Colonic mucosa (tissue), 4 donors: ENCODE measurements at regions not wholly inside any gene's neighbourhood (a gene's known extent, or its start where the extent isn't known, plus 50 kb on each side); places are given as distances from the start of the nearest gene placed in this dataset.

Source experiments
- DNase-seq: peaks from one replicate; pipeline ENCODE4 v3.0.0-alpha.2; 2020
- H3K27ac ChIP-seq: fragments of 200-600 bp; one replicate; pipeline ENCODE4 v1.8.0; 2021
- H3K27me3 ChIP-seq: fragments of 200-600 bp; one replicate; pipeline ENCODE4 v1.8.0; 2021
- H3K36me3 ChIP-seq: fragments of 200-600 bp; one replicate; pipeline ENCODE4 v1.8.0; 2021
- H3K4me1 ChIP-seq: fragments of 200-600 bp; one replicate; pipeline ENCODE4 v1.8.0; 2021; ENCODE audit warnings: mild to moderate bottlenecking
- H3K4me3 ChIP-seq: fragments of 200-600 bp; one replicate; pipeline ENCODE4 v1.8.0; 2021
- H3K9ac ChIP-seq, 2 donors: one replicate each; pipeline ENCODE4 v1.7.0; 2013; ENCODE audit warnings: control low read depth in 2 of 2, low read depth in 2 of 2, low read length in 2 of 2
- H3K9me3 ChIP-seq: fragments of 200-600 bp; one replicate; pipeline ENCODE4 v1.8.0; 2021
- intact Hi-C: fragments of 100-400 bp; cut with DNase I; formaldehyde crosslinking; loops from one replicate; pipeline ENCODE4 v1.14.1; 2022
- TF ChIP-seq, protein P1 (sequence below): fragments of 200-600 bp; IDR thresholded peaks from one replicate; pipeline ENCODE4 v1.8.0; 2022; ENCODE audit warnings: antibody characterized with exemption, mild to moderate bottlenecking
- donor health status: healthy.
- donor health status: DM: no; HTN: no; CAD: no.
- donor health status: DM: no; HTN: no; CAD: no.

- H3K27ac ChIP-seq = no peak overlapping the region
- H3K9ac ChIP-seq = no peak overlapping the region
- no peaks in the 10 kb centered on the region for H3K9me3 ChIP-seq
- no peaks in the 10 kb centered on the region for H3K36me3 ChIP-seq
- no peaks in the 10 kb centered on the region for H3K27me3 ChIP-seq
- H3K4me3 ChIP-seq = no peak overlapping the region
- TF ChIP-seq, protein P1, sequence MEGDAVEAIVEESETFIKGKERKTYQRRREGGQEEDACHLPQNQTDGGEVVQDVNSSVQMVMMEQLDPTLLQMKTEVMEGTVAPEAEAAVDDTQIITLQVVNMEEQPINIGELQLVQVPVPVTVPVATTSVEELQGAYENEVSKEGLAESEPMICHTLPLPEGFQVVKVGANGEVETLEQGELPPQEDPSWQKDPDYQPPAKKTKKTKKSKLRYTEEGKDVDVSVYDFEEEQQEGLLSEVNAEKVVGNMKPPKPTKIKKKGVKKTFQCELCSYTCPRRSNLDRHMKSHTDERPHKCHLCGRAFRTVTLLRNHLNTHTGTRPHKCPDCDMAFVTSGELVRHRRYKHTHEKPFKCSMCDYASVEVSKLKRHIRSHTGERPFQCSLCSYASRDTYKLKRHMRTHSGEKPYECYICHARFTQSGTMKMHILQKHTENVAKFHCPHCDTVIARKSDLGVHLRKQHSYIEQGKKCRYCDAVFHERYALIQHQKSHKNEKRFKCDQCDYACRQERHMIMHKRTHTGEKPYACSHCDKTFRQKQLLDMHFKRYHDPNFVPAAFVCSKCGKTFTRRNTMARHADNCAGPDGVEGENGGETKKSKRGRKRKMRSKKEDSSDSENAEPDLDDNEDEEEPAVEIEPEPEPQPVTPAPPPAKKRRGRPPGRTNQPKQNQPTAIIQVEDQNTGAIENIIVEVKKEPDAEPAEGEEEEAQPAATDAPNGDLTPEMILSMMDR = no peak
- DNase-seq = no peak
- no peaks in the 10 kb centered on the region for H3K4me1 ChIP-seq
- intact Hi-C loops = no loop called here
Observed at GRCh38 chr18:63063171-63063570, 256.4 kb downstream of the BCL2 start.

- Histone ChIP-seq H3K4me3 (no peak overlapping the region), H3K9me3 (no peaks in the 10 kb centered on the region), H3K36me3 (no peaks in the 10 kb centered on the region), H3K27ac (no peak overlapping the region), H3K9ac (no peak overlapping the region), H3K4me1 (no peaks in the 10 kb centered on the region), H3K27me3 (no peaks in the 10 kb centered on the region)
- TF ChIP-seq, protein P1 = no peak
- DNase-seq = no peak
- intact Hi-C loops = no loop called here
Observed at GRCh38 chr18:63062246-63062645, 257.3 kb downstream of the BCL2 start.

DNA sequence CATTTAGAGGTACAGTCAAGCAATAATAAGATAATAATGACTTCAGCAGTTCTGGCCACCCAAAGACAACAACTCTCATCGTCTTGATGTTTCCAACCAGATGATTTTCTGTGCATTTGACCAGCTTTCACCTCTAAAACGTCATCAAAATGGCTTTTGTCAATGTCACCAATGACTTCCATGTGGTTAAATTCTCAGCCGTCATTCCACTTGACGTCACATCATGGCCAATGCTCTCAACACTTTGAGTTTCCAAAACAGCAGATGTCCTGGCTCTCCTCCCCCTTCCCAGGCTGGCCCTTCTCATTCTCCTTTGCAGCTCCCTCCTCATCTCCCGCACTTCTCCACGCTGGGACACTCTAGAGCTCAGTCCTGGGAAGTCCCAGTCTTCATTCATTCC lies 258.3 kb downstream of the BCL2 start:
- intact Hi-C loops = no loop called here

DNA sequence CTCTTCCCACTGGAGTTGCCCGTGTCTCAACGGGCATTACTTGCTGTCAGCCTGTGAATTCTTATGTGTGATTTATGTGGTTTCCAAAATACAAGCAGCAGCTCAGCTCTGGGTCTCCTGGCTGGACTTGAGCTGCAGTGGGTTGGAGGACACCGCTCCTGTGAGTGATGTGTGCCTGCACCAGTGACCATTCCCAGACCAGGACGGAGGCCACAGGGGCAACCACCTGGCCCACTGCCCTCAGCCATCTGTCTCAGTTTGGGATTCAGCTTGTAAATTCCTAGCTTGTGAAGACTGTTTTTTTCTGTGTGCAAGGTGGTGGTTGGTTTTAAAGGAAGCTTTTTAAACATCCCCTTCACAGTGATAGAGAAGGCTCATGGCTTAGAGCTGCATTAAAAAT lies 261.0 kb downstream of the BCL2 start:
- no peaks in the 10 kb centered on the region for H3K9me3 ChIP-seq
- no peaks in the 10 kb centered on the region for H3K4me1 ChIP-seq
- H3K9ac ChIP-seq = no peak overlapping the region
- H3K27ac ChIP-seq = no peak overlapping the region
- intact Hi-C loops = no loop called here
- H3K27me3 ChIP-seq = no peaks in the 10 kb centered on the region
- H3K36me3 ChIP-seq = no peaks in the 10 kb centered on the region
- TF ChIP-seq, protein P1 = no peak
- DNase-seq = no peak
- no peak overlapping the region for H3K4me3 ChIP-seq

More for the DNA sequence above, 258.3 kb downstream of the BCL2 start:
- Histone ChIP-seq H3K27ac (no peak overlapping the region), H3K4me1 (no peaks in the 10 kb centered on the region), H3K9me3 (no peaks in the 10 kb centered on the region), H3K27me3 (no peaks in the 10 kb centered on the region), H3K9ac (no peak overlapping the region), H3K4me3 (no peak overlapping the region), H3K36me3 (no peaks in the 10 kb centered on the region)
- no peak for DNase-seq
- TF ChIP-seq, protein P1 = no peak

DNA sequence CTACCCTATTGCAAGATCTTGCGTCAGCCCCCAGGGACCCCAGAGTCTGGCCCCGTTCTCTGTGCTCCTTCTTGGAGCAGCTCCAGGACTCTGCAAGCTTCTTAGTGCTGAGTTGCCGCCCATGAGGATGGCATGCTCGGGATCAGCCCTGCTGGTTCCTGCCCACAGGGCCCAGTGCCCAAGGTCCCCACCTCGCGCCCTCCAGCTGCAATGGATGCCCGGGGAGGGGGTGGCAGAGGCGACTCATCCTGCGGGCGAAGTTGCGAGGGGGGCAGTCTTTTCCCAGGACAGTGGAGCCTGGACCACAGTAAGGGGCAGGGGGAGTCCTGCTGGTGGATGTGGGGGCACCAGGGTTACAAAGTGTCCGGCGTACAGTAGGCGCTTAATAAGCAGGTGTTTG lies 261.9 kb downstream of the BCL2 start:
- Histone ChIP-seq H3K4me3 (no peak overlapping the region), H3K27me3 (no peaks in the 10 kb centered on the region), H3K9ac (no peak overlapping the region), H3K27ac (no peak overlapping the region), H3K4me1 (no peaks in the 10 kb centered on the region), H3K36me3 (no peaks in the 10 kb centered on the region), H3K9me3 (no peaks in the 10 kb centered on the region)
- no peak for DNase-seq
- intact Hi-C loops = no loop called here
- TF ChIP-seq, protein P1 = no peak
